SJSA1 (cell line): ENCODE measurements at regions not wholly inside any gene's neighbourhood (a gene's known extent, or its start where the extent isn't known, plus 50 kb on each side); places are given as distances from the start of the nearest gene placed in this dataset.

ENCODE experiments used
- DNase-seq, 2 experiments: peaks; one replicate each; pipeline ENCODE4 v3.0.0-alpha.2; 2015 to 2020; ENCODE audit warnings: low spot score in 2 of 2, low read depth in 1 of 2
- H3K27ac ChIP-seq: fragments of 250-450 bp; sonication (Bioruptor Pico); 2 replicates; pipeline ENCODE4 v1.5.1; 2020; ENCODE audit warnings: mild to moderate bottlenecking, moderate library complexity
- H3K27me3 ChIP-seq: fragments of 250-450 bp; sonication (Bioruptor Pico); replicated peaks from 2 replicates; pipeline ENCODE4 v1.5.1; 2020; ENCODE audit warnings: mild to moderate bottlenecking, moderate library complexity
- H3K36me3 ChIP-seq: fragments of 250-450 bp; sonication (Bioruptor Pico); 2 replicates; pipeline ENCODE4 v1.5.1; 2020; ENCODE audit warnings: mild to moderate bottlenecking
- H3K4me1 ChIP-seq: fragments of 250-450 bp; sonication (Bioruptor Pico); replicated peaks from 2 replicates; pipeline ENCODE4 v1.6.1; 2021; ENCODE audit warnings: mild to moderate bottlenecking
- H3K4me3 ChIP-seq: fragments of 250-450 bp; sonication (Bioruptor Pico); 2 replicates; pipeline ENCODE4 v1.5.1; 2020; ENCODE audit warnings: mild to moderate bottlenecking
- H3K9me3 ChIP-seq: fragments of 250-450 bp; sonication (Bioruptor Pico); replicated peaks from 2 replicates; pipeline ENCODE4 v1.5.1; 2020; ENCODE audit warnings: mild to moderate bottlenecking

DNA sequence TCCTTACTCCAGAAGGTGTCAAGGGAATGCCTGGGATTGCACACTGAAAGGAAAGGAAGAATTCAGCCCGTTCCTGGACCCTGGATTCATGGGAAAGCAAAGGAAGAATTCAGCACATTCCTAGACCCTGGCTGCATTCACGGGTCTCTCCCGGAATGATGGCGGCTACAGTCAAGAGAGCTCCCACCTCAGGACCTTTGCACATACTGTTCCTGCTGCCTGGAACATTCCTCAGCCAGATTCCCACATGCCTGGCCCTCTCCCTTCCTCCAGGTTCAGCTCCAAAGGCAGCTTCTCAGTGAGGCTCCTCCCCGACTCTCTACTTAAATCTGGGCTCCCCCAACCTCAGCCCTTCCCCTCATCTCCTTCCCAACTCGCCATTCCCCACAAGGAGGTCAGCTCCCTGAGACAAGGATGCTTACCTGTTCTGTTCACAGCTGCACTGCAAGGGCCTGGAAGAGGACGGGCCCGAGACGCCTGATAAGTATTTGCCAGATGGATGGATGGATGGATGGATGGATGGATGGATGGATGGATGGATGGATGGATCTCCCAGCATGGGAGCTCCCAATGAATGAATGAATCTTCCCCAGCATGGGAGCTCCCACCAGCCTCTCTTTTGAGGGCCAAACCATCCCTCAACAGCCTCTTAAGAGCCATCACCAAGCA is 77.4 kb downstream of the NCOR2 start:
- no peak overlapping the region for H3K27ac ChIP-seq
- peaks cover 75% of the 10 kb centered on the region for H3K36me3 ChIP-seq
- DNase-seq, result no peak
- no peak overlapping the region for H3K4me3 ChIP-seq
- H3K9me3 ChIP-seq, result no peaks in the 10 kb centered on the region
- no peaks in the 10 kb centered on the region for H3K27me3 ChIP-seq
- H3K4me1 ChIP-seq, result no peaks in the 10 kb centered on the region

- H3K27me3 ChIP-seq, result no peaks in the 10 kb centered on the region
- H3K4me3 ChIP-seq, result no peak overlapping the region
- H3K27ac ChIP-seq, result no peak overlapping the region
- H3K36me3 ChIP-seq, result peaks cover 75% of the 10 kb centered on the region
- no peak for DNase-seq
- H3K9me3 ChIP-seq, result no peaks in the 10 kb centered on the region
- no peaks in the 10 kb centered on the region for H3K4me1 ChIP-seq
These were observed 78.2 kb downstream of the NCOR2 start for GRCh38 chr12:124489220-124489619.

DNA sequence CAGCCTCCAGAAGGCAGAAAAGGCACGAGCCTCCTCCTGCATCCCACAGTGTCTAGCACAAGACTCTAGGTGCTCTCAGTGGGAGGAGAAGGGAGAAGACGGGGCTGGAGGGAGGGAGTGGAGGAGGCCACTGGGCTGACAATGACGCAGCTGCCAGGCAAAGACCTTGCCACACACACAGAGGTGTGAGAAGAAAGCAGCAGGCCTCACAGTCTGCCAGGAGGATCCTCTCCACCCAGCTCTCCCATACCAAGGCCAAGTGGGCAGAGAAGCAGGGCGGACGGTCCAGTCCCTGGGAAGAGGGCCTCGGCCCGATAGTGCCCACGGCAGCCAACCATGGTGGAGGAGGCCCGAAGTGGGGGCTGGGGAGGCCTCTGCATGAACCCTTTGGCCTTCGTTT is 78.9 kb downstream of the NCOR2 start:
- no peak overlapping the region for H3K27ac ChIP-seq
- H3K36me3 ChIP-seq, result peaks cover 75% of the 10 kb centered on the region
- no peaks in the 10 kb centered on the region for H3K4me1 ChIP-seq
- no peaks in the 10 kb centered on the region for H3K9me3 ChIP-seq
- no peak for DNase-seq
- H3K27me3 ChIP-seq, result no peaks in the 10 kb centered on the region
- H3K4me3 ChIP-seq, result no peak overlapping the region

DNA sequence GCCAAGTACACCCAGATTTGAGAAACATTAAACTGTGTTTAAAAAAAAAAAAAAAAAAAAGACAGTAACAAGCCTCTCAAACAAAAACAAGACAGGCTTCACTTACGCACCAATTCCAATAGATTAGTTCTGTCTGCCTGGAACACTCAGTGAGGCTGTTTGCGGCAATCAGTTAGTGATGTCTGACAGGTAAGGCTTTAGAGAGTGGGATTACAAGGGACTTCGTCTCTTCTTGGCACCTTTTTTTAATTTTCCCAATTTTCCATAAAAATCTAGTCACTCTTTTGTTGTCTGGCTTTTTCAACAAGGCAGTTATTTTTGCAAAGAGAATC is 79.6 kb downstream of the NCOR2 start:
- no peaks in the 10 kb centered on the region for H3K9me3 ChIP-seq
- no peaks in the 10 kb centered on the region for H3K4me1 ChIP-seq
- H3K4me3 ChIP-seq, result no peak overlapping the region
- H3K27ac ChIP-seq, result no peak overlapping the region
- DNase-seq, result no peak
- H3K27me3 ChIP-seq, result no peaks in the 10 kb centered on the region
- peaks cover 75% of the 10 kb centered on the region for H3K36me3 ChIP-seq

GRCh38 chr12:124487066-124487833 is 80.2 kb downstream of the NCOR2 start:
- Histone ChIP-seq H3K4me3 (no peak overlapping the region), H3K4me1 (no peaks in the 10 kb centered on the region), H3K27ac (no peak overlapping the region), H3K36me3 (peaks cover 75% of the 10 kb centered on the region), H3K27me3 (no peaks in the 10 kb centered on the region), H3K9me3 (no peaks in the 10 kb centered on the region)
- DNase-seq, result no peak

- H3K4me3 ChIP-seq, result no peak overlapping the region
- H3K4me1 ChIP-seq, result peaks cover 5% of the 10 kb centered on the region
- peaks cover 74% of the 10 kb centered on the region for H3K36me3 ChIP-seq
- H3K9me3 ChIP-seq, result no peaks in the 10 kb centered on the region
- no peak overlapping the region for H3K27ac ChIP-seq
- no peaks in the 10 kb centered on the region for H3K27me3 ChIP-seq
- no peak for DNase-seq
These were observed 81.0 kb downstream of the NCOR2 start for GRCh38 chr12:124486346-124486963.

- no peak overlapping the region for H3K27ac ChIP-seq
- no peaks in the 10 kb centered on the region for H3K9me3 ChIP-seq
- no peak overlapping the region for H3K4me3 ChIP-seq
- peaks cover 14% of the 10 kb centered on the region for H3K4me1 ChIP-seq
- DNase-seq, result no peak
- no peaks in the 10 kb centered on the region for H3K27me3 ChIP-seq
- H3K36me3 ChIP-seq, result peaks cover 71% of the 10 kb centered on the region
These were observed 82.0 kb downstream of the NCOR2 start for GRCh38 chr12:124485371-124485770.

DNA sequence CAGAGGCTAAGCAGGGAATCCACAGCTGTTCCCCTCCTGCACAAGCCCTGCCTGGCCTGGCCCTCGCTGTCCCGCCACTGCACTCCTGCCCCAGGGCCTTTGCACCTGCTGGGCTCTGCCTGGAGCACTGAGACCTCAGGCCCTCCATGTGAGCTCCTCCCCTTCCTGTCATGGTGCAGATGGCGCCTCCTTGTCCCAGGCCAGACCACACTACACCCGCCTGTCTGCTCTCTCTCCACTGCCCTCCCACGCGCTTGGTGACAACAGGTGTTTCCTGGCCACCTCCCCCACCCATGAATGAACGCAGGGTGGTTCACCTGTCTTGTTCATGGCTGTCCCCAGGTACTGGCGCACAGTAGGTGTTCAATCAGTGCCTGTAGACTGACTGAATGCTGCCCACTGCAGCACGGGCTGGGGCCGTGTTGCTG is 82.9 kb downstream of the NCOR2 start:
- Histone ChIP-seq H3K36me3 (peaks cover 75% of the 10 kb centered on the region), H3K27ac (no peak overlapping the region), H3K4me3 (no peak overlapping the region), H3K9me3 (no peaks in the 10 kb centered on the region), H3K27me3 (no peaks in the 10 kb centered on the region), H3K4me1 (peaks cover 23% of the 10 kb centered on the region)
- DNase-seq, result no peak

DNA sequence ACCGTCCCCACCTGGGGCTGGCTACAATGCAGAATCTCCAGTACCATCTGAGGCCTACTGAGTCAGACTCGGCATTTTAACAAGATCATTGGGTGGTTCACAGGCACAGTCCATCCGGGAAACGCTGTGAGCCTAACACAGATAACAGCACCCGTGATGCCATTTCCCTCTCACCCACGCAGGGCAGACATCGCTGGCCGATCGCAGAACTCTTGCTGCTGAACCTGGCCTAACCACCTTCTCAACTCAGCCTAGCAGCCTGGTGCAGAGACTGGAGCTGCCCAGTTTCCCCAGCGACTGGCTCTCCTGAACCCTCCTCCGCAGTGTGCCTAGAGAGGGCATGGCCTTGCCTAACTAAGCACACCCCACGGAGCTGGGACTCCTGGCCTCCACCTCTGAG is 83.3 kb downstream of the NCOR2 start:
- Histone ChIP-seq H3K9me3 (no peaks in the 10 kb centered on the region), H3K27ac (no peak overlapping the region), H3K36me3 (peaks cover 78% of the 10 kb centered on the region), H3K27me3 (no peaks in the 10 kb centered on the region), H3K4me3 (no peak overlapping the region), H3K4me1 (peaks cover 26% of the 10 kb centered on the region)
- no peak for DNase-seq

DNA sequence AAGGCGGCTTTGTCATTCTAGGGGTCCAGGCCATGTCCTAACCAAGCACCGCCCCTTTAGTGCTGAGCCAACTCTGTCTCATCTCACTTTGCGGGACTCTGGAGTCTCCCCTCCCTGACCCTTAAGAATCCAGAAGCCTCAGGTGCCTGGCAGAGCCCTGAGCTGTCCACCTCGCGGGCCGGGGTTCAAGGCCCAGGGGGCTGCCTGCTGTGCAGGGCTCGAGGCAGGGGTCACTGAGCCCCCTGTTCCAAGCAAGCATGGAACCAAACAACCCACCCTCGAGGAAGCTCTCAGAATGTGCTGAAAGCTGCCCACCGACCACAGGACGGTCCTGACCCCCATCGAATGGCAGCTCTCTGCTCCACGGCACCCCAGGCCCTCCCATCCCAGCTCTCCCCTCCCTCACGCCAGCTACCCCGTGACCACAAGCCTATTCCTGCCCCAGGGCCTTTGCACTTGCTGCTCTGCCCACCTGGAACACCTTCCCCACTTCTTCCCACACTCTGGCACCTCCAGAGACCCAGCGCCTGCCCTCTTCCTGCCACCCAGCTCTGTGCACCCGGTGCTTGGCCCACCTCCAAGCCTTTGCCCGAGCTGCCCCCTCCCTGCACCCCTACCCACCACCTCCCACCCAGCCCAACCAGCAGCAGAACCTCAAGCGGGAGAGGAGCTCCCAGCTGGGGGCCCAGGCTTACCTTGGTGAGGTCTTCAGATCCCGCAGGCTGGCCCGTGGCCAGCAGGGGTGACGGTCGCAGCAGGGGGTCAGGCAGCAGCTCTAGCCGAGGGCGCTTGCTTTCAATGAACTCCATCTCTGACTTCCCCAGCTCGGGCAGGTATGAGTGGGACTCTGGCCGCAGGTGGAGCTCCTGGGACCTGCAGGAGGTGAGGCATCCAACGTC is 84.3 kb downstream of the NCOR2 start:
- H3K27ac ChIP-seq, result no peak overlapping the region
- H3K4me1 ChIP-seq, result peaks cover 26% of the 10 kb centered on the region
- no peak for DNase-seq
- H3K27me3 ChIP-seq, result no peaks in the 10 kb centered on the region
- H3K36me3 ChIP-seq, result peaks cover 81% of the 10 kb centered on the region
- H3K4me3 ChIP-seq, result no peak overlapping the region
- H3K9me3 ChIP-seq, result no peaks in the 10 kb centered on the region

GRCh38 chr12:124482567-124482893 is 84.9 kb downstream of the NCOR2 start:
- no peak overlapping the region for H3K27ac ChIP-seq
- H3K9me3 ChIP-seq, result no peaks in the 10 kb centered on the region
- no peaks in the 10 kb centered on the region for H3K27me3 ChIP-seq
- H3K36me3 ChIP-seq, result peaks cover 87% of the 10 kb centered on the region
- no peak overlapping the region for H3K4me3 ChIP-seq
- H3K4me1 ChIP-seq, result peaks cover 26% of the 10 kb centered on the region
- DNase-seq, result no peak

DNA sequence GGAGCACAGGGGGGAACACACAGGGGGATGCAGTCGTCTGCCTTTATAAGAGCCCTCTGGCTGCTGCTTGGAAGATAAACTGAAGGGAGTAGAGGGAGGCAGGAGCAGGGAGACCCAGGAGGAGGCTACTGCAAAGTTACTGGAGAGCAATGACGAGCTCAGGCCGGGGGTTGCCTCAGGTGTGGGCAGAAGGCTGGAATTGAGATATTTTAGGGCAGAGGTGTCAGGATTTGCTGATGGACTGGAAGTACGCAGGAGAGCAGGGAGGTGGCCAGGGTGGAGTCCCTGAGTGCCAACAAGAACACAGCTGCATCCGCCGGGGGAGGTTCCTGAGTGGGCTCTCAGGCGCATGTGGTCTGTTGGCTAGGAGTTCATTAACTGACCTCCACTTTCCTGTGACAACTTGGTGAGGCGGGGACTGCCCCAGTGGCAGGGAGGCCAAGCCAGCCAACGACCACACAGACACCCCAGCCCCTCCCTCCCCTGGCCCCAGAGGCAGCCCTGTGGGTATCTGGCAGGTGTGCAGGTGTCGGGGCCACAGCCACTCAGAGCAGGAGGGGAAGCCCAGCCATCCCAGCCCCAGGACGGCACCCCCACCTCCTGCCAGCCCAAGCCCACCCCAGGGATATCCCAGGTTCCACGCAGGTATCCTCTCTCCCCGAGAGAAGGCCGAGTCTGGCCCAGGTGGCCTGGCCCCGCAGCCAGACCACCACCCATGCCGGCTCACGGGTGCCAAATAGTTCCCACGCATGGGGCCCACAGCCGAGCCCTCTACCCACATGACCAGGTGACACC is 85.4 kb downstream of the NCOR2 start:
- Histone ChIP-seq H3K36me3 (peaks cover 87% of the 10 kb centered on the region), H3K4me1 (peaks cover 26% of the 10 kb centered on the region)

GRCh38 chr12:124481257-124481750 is 86.1 kb downstream of the NCOR2 start:
- no peaks in the 10 kb centered on the region for H3K9me3 ChIP-seq
- peaks cover 90% of the 10 kb centered on the region for H3K36me3 ChIP-seq
- no peak for DNase-seq
- no peaks in the 10 kb centered on the region for H3K27me3 ChIP-seq
- peak overlapping the region; percentile 27; the same call in 1 of the 2 replicates for H3K27ac ChIP-seq
- H3K4me3 ChIP-seq, result no peak overlapping the region
- H3K4me1 ChIP-seq, result peaks cover 26% of the 10 kb centered on the region

More for the DNA sequence above, 85.4 kb downstream of the NCOR2 start:
- Histone ChIP-seq H3K27ac (no peak overlapping the region), H3K27me3 (no peaks in the 10 kb centered on the region), H3K9me3 (no peaks in the 10 kb centered on the region), H3K4me3 (no peak overlapping the region)
- DNase-seq, result no peak
